HepG2 (cell line): ENCODE measurements at regions not wholly inside any gene's neighbourhood (a gene's known extent, or its start where the extent isn't known, plus 50 kb on each side); places are given as distances from the start of the nearest gene placed in this dataset.

Experiments used
- ATM ChIP-seq: fragments of 450-650 bp; IDR thresholded peaks from 2 replicates; pipeline ENCODE4 v1.7.1; 2017; ENCODE audit warnings: mild to moderate bottlenecking, borderline replicate concordance
- EP300 ChIP-seq, 3 experiments: sonication (generic) in 1 of 3; formaldehyde crosslinking in 1 of 3; IDR thresholded peaks; 2 replicates each; pipeline versions ENCODE4 v1.5.1 to v1.6.1; 2011 to 2020; ENCODE audit warnings: low read depth in 2 of 3, low read length in 2 of 3, borderline replicate concordance in 1 of 3, improper control_type of control experiment in 1 of 3, mild to moderate bottlenecking in 1 of 3, missing genetic modification reagents in 1 of 3, moderate library complexity in 1 of 3
- ETV6 ChIP-seq: sonication (generic); formaldehyde crosslinking; conservative IDR thresholded peaks from 2 replicates; pipeline ENCODE4 v1.4.0; 2020; ENCODE audit warnings: missing genetic modification reagents
- HNRNPLL ChIP-seq: fragments of 200-400 bp; formaldehyde crosslinking; IDR thresholded peaks from 2 replicates; pipeline ENCODE4 v1.6.1; 2017; ENCODE audit warnings: mild to moderate bottlenecking, low read depth, low read length; ENCODE audit not compliant: poor library complexity, severe bottlenecking
- JUN ChIP-seq: sonication (generic); formaldehyde crosslinking; IDR thresholded peaks from 2 replicates; pipeline ENCODE4 v1.4.0; 2020; ENCODE audit warnings: mild to moderate bottlenecking, missing genetic modification reagents
- PCBP2 ChIP-seq: fragments of 200-400 bp; formaldehyde crosslinking; optimal IDR thresholded peaks from 2 replicates; pipeline ENCODE3; 2018; ENCODE audit warnings: low read length, low read depth; ENCODE audit not compliant: poor library complexity, severe bottlenecking
- POLR2A ChIP-seq, 2 experiments: IDR thresholded peaks; 2 replicates each; pipeline ENCODE4 v1.6.1; 2011; ENCODE audit warnings: low read depth in 2 of 2, low read length in 2 of 2, mild to moderate bottlenecking in 1 of 2, moderate library complexity in 1 of 2; ENCODE audit not compliant: insufficient read depth in 1 of 2
- SMAD3 ChIP-seq: sonication (generic); formaldehyde crosslinking; IDR thresholded peaks from 2 replicates; pipeline ENCODE4 v1.4.0; 2020; ENCODE audit warnings: missing genetic modification reagents
- SMC3 ChIP-seq: IDR thresholded peaks from 2 replicates; pipeline ENCODE4 v1.6.1; 2011; ENCODE audit warnings: low read length, improper control_type of control experiment
- TCF7L2 ChIP-seq: IDR thresholded peaks from 2 replicates; pipeline ENCODE4 v1.6.1; 2011; ENCODE audit warnings: mild to moderate bottlenecking, low read depth, low read length, moderate library complexity
- ZC3H13 ChIP-seq: sonication (generic); formaldehyde crosslinking; IDR thresholded peaks from 2 replicates; pipeline ENCODE4 v1.8.1; 2023; ENCODE audit warnings: mild to moderate bottlenecking, missing genetic modification reagents, moderate library complexity
- ZNF446 ChIP-seq: sonication (generic); formaldehyde crosslinking; IDR thresholded peaks from 2 replicates; pipeline ENCODE4 v1.5.0; 2020; ENCODE audit warnings: mild to moderate bottlenecking, missing genetic modification reagents
- TF ChIP-seq, protein P1 (sequence below): sonication (generic); formaldehyde crosslinking; IDR thresholded peaks from 2 replicates; pipeline ENCODE4 v1.5.0; 2020; ENCODE audit warnings: mild to moderate bottlenecking, missing genetic modification reagents, moderate library complexity
- TF ChIP-seq, protein P2 (sequence below): sonication (generic); formaldehyde crosslinking; IDR thresholded peaks from 2 replicates; pipeline ENCODE4 v1.9.0; 2022; ENCODE audit warnings: low read depth, missing genetic modification reagents

DNA sequence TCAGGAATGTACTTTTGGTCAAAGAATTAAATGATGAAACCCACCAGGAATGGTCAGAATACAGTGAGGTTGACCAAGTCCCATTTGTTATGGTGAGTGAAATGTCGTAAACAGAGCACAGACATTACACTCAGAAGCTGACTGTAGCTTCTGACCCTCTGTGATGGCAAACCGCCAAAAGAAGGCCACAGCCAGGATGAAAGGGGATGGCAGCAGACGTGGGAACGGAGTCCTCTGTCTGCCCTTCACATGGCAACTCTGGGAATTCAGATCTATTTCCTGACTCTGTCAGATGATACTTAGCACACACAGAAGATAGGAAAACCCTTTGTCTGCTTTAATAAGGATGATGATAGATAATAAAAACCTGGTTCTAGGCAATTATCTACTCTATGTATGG is 757.1 kb downstream of the SORCS3 start:
- no peak for TF ChIP-seq HNRNPLL
- no peak for TF ChIP-seq SMC3
- TF ChIP-seq ATM: no peak
- TF ChIP-seq, protein P1, sequence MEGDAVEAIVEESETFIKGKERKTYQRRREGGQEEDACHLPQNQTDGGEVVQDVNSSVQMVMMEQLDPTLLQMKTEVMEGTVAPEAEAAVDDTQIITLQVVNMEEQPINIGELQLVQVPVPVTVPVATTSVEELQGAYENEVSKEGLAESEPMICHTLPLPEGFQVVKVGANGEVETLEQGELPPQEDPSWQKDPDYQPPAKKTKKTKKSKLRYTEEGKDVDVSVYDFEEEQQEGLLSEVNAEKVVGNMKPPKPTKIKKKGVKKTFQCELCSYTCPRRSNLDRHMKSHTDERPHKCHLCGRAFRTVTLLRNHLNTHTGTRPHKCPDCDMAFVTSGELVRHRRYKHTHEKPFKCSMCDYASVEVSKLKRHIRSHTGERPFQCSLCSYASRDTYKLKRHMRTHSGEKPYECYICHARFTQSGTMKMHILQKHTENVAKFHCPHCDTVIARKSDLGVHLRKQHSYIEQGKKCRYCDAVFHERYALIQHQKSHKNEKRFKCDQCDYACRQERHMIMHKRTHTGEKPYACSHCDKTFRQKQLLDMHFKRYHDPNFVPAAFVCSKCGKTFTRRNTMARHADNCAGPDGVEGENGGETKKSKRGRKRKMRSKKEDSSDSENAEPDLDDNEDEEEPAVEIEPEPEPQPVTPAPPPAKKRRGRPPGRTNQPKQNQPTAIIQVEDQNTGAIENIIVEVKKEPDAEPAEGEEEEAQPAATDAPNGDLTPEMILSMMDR (CRISPR knock-in tag): no peak
- no peak for TF ChIP-seq TCF7L2
- TF ChIP-seq, protein P2, sequence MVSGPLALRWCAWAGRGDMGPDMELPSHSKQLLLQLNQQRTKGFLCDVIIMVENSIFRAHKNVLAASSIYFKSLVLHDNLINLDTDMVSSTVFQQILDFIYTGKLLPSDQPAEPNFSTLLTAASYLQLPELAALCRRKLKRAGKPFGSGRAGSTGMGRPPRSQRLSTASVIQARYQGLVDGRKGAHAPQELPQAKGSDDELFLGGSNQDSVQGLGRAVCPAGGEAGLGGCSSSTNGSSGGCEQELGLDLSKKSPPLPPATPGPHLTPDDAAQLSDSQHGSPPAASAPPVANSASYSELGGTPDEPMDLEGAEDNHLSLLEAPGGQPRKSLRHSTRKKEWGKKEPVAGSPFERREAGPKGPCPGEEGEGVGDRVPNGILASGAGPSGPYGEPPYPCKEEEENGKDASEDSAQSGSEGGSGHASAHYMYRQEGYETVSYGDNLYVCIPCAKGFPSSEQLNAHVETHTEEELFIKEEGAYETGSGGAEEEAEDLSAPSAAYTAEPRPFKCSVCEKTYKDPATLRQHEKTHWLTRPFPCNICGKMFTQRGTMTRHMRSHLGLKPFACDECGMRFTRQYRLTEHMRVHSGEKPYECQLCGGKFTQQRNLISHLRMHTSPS (CRISPR knock-in tag): no peak
- TF ChIP-seq ETV6 (CRISPR knock-in tag): no peak
- no peak for TF ChIP-seq PCBP2
- no peak for TF ChIP-seq ZNF446 (CRISPR knock-in tag)
- TF ChIP-seq ZC3H13 (CRISPR knock-in tag): no peak
- TF ChIP-seq POLR2A (IDR thresholded peaks at IDR 0.05; ENCODE audit: insufficient read depth in 1 of 2, low read depth in 2 of 2, low read length in 2 of 2): no peak
- no peak for TF ChIP-seq JUN (CRISPR knock-in tag)
- TF ChIP-seq SMAD3 (CRISPR knock-in tag): no peak
- TF ChIP-seq EP300 (IDR thresholded peaks at IDR 0.05; ENCODE audit: low read depth in 2 of 2, low read length in 2 of 2): no peak
- no peak for TF ChIP-seq EP300 (CRISPR knock-in tag; IDR thresholded peaks at IDR 0.05; ENCODE audit: borderline replicate concordance)
